ENCODE measurements at regions not wholly inside any gene's neighbourhood (a gene's known extent, or its start where the extent isn't known, plus 50 kb on each side); places are given as distances from the start of the nearest gene placed in this dataset.

- peak; percentile 9 for DNase-seq (ENCODE audit: low read depth)
These were observed 381.0 kb downstream of the SNAPC1 start for GRCh38 chr14:62143245-62143644.

- DNase-seq (ENCODE audit: low read depth) = no peak
These were observed 382.6 kb downstream of the SNAPC1 start for GRCh38 chr14:62144863-62145262.

- DNase-seq (ENCODE audit: low read depth) = no peak
These were observed 383.8 kb downstream of the SNAPC1 start for GRCh38 chr14:62146030-62146429.

GRCh38 chr14:62156052-62156451, 393.8 kb downstream of the SNAPC1 start:
- DNase-seq (ENCODE audit: low read depth) = no peak

- no peak for DNase-seq (ENCODE audit: low read depth)
These were observed 396.6 kb downstream of the SNAPC1 start for GRCh38 chr14:62158779-62159178.

- no peak for DNase-seq (ENCODE audit: low read depth)
These were observed 397.1 kb downstream of the SNAPC1 start for GRCh38 chr14:62159314-62159713.

- DNase-seq (ENCODE audit: low read depth) = peak; percentile 7
These were observed 400.9 kb downstream of the SNAPC1 start for GRCh38 chr14:62162998-62163589.

GRCh38 chr14:62168564-62169155, 406.4 kb downstream of the SNAPC1 start:
- DNase-seq (ENCODE audit: low read depth) = no peak

GRCh38 chr14:62179367-62180018, 417.3 kb downstream of the SNAPC1 start:
- peak; percentile 60 for DNase-seq (ENCODE audit: low read depth)

GRCh38 chr14:62181591-62181990, 419.4 kb downstream of the SNAPC1 start:
- no peak for DNase-seq (ENCODE audit: low read depth)

- no peak for DNase-seq (ENCODE audit: low read depth)
These were observed 422.9 kb downstream of the SNAPC1 start for GRCh38 chr14:62185078-62185477.

- no peak for DNase-seq (ENCODE audit: low read depth)
These were observed 425.0 kb downstream of the SNAPC1 start for GRCh38 chr14:62187265-62187664.

- DNase-seq (ENCODE audit: low read depth) = peak; percentile 20
These were observed 427.5 kb downstream of the SNAPC1 start for GRCh38 chr14:62189698-62190097.

GRCh38 chr14:62206456-62206855, 444.2 kb downstream of the SNAPC1 start:
- no peak for DNase-seq (ENCODE audit: low read depth)

- DNase-seq (ENCODE audit: low read depth) = peak; percentile 56
These were observed 447.2 kb downstream of the SNAPC1 start for GRCh38 chr14:62209287-62209899.

- no peak for DNase-seq (ENCODE audit: low read depth)
These were observed 451.3 kb downstream of the SNAPC1 start for GRCh38 chr14:62213516-62213915.

- no peak for DNase-seq (ENCODE audit: low read depth)
These were observed 453.9 kb downstream of the SNAPC1 start for GRCh38 chr14:62216121-62216520.

- no peak for DNase-seq (ENCODE audit: low read depth)
These were observed 472.6 kb downstream of the SNAPC1 start for GRCh38 chr14:62234849-62235248.

- no peak for DNase-seq (ENCODE audit: low read depth)
These were observed 482.0 kb downstream of the SNAPC1 start for GRCh38 chr14:62244221-62244620.

- no peak for DNase-seq (ENCODE audit: low read depth)
These were observed 485.0 kb downstream of the SNAPC1 start for GRCh38 chr14:62247266-62247665.

- no peak for DNase-seq (ENCODE audit: low read depth)
These were observed 489.0 kb downstream of the SNAPC1 start for GRCh38 chr14:62251237-62251636.

GRCh38 chr14:62253171-62253570, 491.0 kb downstream of the SNAPC1 start:
- no peak for DNase-seq (ENCODE audit: low read depth)

- no peak for DNase-seq (ENCODE audit: low read depth)
These were observed 491.7 kb downstream of the SNAPC1 start for GRCh38 chr14:62253911-62254310.

All from GM04503 (cell line).